CD14-positive monocyte (primary cell): ENCODE measurements at regions not wholly inside any gene's neighbourhood (a gene's known extent, or its start where the extent isn't known, plus 50 kb on each side); places are given as distances from the start of the nearest gene placed in this dataset.

ENCODE experiments used
- DNase-seq, 3 donors: peaks; one replicate each; pipeline ENCODE4 v3.0.0-alpha.2; 2011 to 2022
- H2AFZ ChIP-seq: 2 replicates; pipeline ENCODE4 v1.6.0; 2012; ENCODE audit warnings: mild to moderate bottlenecking, low read depth, low read length, inconsistent platforms; ENCODE audit not compliant: insufficient read depth, poor library complexity, severe bottlenecking
- H3K27ac ChIP-seq, 2 donors: 1 replicate in 1 of 2; 2 replicates in 1 of 2; pipeline ENCODE4 v1.5.1; 2012 to 2013; ENCODE audit warnings: low read length in 2 of 2, control low read depth in 1 of 2, inconsistent platforms in 1 of 2, low read depth in 1 of 2, mild to moderate bottlenecking in 1 of 2
- H3K27me3 ChIP-seq, 2 donors: one replicate each; pipeline versions ENCODE4 v1.6.0 to v1.6.1; 2011 to 2013; ENCODE audit warnings: low read length in 2 of 2; ENCODE audit not compliant: control insufficient read depth in 2 of 2, insufficient read depth in 2 of 2
- H3K36me3 ChIP-seq, 2 donors: replicated peaks in 1 of 2; 1 replicate in 1 of 2; 2 replicates in 1 of 2; pipeline versions ENCODE4 v1.5.1 to v1.6.1; 2012 to 2013; ENCODE audit warnings: low read length in 2 of 2, control low read depth in 1 of 2, inconsistent platforms in 1 of 2, mild to moderate bottlenecking in 1 of 2; ENCODE audit not compliant: insufficient read depth in 2 of 2, control insufficient read depth in 1 of 2
- H3K4me1 ChIP-seq, 2 donors: 1 replicate in 1 of 2; 2 replicates in 1 of 2; pipeline versions ENCODE4 v1.5.1 to v1.6.1; 2012 to 2013; ENCODE audit warnings: low read length in 2 of 2, control low read depth in 1 of 2, inconsistent platforms in 1 of 2, mild to moderate bottlenecking in 1 of 2, moderate library complexity in 1 of 2; ENCODE audit not compliant: insufficient read depth in 2 of 2, control insufficient read depth in 1 of 2
- H3K4me2 ChIP-seq: replicated peaks from 2 replicates; pipeline ENCODE3; 2012; ENCODE audit warnings: low read length, moderate library complexity, mild to moderate bottlenecking; ENCODE audit not compliant: poor library complexity, severe bottlenecking; ENCODE audit errors: extremely low read depth
- H3K4me3 ChIP-seq, 3 experiments: fragments of 200-600 bp in 1 of 3; sonication (generic) in 1 of 3; replicated peaks in 1 of 3; 1 replicate in 2 of 3; 2 replicates in 1 of 3; pipeline ENCODE4 v1.5.1; 2011 to 2013; ENCODE audit warnings: low read length in 3 of 3, mild to moderate bottlenecking in 3 of 3, control low read depth in 2 of 3, low read depth in 2 of 3, inconsistent platforms in 1 of 3, moderate library complexity in 1 of 3
- H3K79me2 ChIP-seq: 2 replicates; pipeline ENCODE4 v1.6.0; 2012; ENCODE audit warnings: mild to moderate bottlenecking, control low read depth, inconsistent platforms, low read length, moderate library complexity; ENCODE audit not compliant: insufficient read depth
- H3K9ac ChIP-seq: 2 replicates; pipeline ENCODE4 v1.6.0; 2017; ENCODE audit warnings: low read length, mild to moderate bottlenecking; ENCODE audit not compliant: insufficient read depth, poor library complexity, severe bottlenecking
- H3K9me3 ChIP-seq, 2 donors: replicated peaks in 1 of 2; 1 replicate in 1 of 2; 2 replicates in 1 of 2; pipeline versions ENCODE4 v1.5.1 to v1.6.1; 2012 to 2013; ENCODE audit warnings: low read length in 2 of 2, control low read depth in 1 of 2; ENCODE audit not compliant: control insufficient read depth in 1 of 2, insufficient read depth in 1 of 2
- H4K20me1 ChIP-seq: 2 replicates; pipeline ENCODE4 v1.6.0; 2012; ENCODE audit warnings: mild to moderate bottlenecking, low read length, control low read depth, moderate library complexity; ENCODE audit not compliant: insufficient read depth
- H3K27ac Mint-ChIP-seq, 7 donors: one replicate each; pipeline ENCODE4 v1.8.0; 2020; ENCODE audit warnings: mild to moderate bottlenecking in 7 of 7, mixed read lengths in 7 of 7, moderate library complexity in 6 of 7, inconsistent platforms in 2 of 7
- H3K27me3 Mint-ChIP-seq, 3 donors: one replicate each; pipeline ENCODE4 v1.8.0; 2021 to 2022; ENCODE audit warnings: low read depth in 3 of 3, mild to moderate bottlenecking in 3 of 3, mixed read lengths in 3 of 3, moderate library complexity in 3 of 3, inconsistent platforms in 1 of 3
- H3K36me3 Mint-ChIP-seq, 2 donors: one replicate each; pipeline ENCODE4 v1.8.0; 2020; ENCODE audit warnings: mixed read lengths in 2 of 2, inconsistent platforms in 1 of 2, mild to moderate bottlenecking in 1 of 2
- H3K4me1 Mint-ChIP-seq: one replicate; pipeline ENCODE4 v1.8.0; 2020; ENCODE audit warnings: mild to moderate bottlenecking, mixed read lengths
- H3K4me3 Mint-ChIP-seq, 2 donors: one replicate each; pipeline ENCODE4 v1.8.0; 2020; ENCODE audit warnings: mild to moderate bottlenecking in 2 of 2, mixed read lengths in 2 of 2, moderate library complexity in 1 of 2
- H3K9me3 Mint-ChIP-seq, 7 donors: one replicate each; pipeline ENCODE4 v1.8.0; 2020 to 2022; ENCODE audit warnings: mixed read lengths in 7 of 7, mild to moderate bottlenecking in 6 of 7, moderate library complexity in 6 of 7, inconsistent platforms in 2 of 7
- WGBS: methylation state at CpG from one replicate; pipeline ENCODE4 v1.1.5; 2013; ENCODE audit warnings: missing lambda C conversion rate; ENCODE audit not compliant: insufficient coverage; 5-methylcytosine and 5-hydroxymethylcytosine counted together
- intact Hi-C, 2 donors: fragments of 100-400 bp; cut with micrococcal nuclease; formaldehyde crosslinking; loops; one replicate each; pipeline versions ENCODE4 v1.15.0 to v1.15.1; 2023
- TF ChIP-seq, protein P1 (sequence below): fragments of 200-600 bp; IDR thresholded peaks from one replicate; pipeline ENCODE4 v1.8.0; 2022; ENCODE audit warnings: antibody characterized with exemption, mild to moderate bottlenecking

DNA sequence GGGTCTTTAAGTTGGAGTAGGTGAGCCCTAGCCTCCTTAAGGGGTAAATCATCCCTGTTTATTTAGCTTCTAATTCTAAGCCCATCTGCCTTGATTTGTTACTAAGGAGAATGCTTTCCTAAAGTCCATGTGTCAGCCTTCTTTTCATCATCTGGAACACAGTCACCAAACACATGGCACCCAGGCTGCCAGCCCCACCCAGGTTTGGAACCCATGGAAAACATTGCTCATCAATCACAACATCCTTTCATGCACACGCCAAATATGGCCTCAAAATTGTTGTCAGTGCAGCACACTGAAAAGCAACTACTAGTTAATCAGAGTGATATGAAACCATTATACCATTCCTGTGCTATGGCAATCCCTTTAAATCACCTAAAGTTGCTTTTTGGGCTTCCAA is 386.7 kb upstream of the ESRRG start:
- Mint-ChIP-seq H3K27ac (no peak overlapping the region), H3K36me3 (no peaks in the 10 kb centered on the region)
- TF ChIP-seq, protein P1, sequence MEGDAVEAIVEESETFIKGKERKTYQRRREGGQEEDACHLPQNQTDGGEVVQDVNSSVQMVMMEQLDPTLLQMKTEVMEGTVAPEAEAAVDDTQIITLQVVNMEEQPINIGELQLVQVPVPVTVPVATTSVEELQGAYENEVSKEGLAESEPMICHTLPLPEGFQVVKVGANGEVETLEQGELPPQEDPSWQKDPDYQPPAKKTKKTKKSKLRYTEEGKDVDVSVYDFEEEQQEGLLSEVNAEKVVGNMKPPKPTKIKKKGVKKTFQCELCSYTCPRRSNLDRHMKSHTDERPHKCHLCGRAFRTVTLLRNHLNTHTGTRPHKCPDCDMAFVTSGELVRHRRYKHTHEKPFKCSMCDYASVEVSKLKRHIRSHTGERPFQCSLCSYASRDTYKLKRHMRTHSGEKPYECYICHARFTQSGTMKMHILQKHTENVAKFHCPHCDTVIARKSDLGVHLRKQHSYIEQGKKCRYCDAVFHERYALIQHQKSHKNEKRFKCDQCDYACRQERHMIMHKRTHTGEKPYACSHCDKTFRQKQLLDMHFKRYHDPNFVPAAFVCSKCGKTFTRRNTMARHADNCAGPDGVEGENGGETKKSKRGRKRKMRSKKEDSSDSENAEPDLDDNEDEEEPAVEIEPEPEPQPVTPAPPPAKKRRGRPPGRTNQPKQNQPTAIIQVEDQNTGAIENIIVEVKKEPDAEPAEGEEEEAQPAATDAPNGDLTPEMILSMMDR, result no peak

DNA sequence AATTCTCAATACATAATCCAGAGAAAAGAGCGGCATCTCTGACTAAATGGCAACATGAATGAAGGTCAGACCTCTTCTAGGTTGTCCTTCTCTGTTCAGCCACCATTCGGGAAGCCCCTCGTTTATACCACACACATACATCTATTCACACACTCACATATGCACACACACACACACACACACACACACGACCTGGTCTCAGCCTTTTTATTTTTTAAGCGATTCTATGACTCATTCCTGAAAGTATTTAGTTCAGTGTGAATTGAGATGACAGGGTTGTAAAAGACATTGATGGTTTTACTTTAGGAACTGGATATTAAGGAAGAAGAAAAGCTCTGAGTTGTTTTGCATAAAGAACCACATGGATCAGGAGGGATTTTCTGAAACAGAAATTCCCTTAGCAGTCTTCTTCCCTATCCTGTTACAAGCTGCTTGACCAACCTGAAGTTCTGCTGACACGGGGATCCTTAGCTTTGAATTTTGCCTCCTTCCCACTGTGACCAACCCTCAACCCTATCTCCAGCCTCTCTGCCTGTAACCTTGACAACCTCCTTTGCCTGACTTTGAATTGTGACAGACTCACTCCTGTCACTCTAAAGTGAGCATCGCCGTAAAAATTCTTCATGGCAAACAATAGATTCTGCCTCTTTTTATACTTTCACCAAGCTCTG is 383.1 kb upstream of the ESRRG start:
- Mint-ChIP-seq H3K4me1 (no peaks in the 10 kb centered on the region), H3K27ac (no peak overlapping the region), H3K4me3 (no peak overlapping the region), H3K27me3 (peaks cover 0 to 1% (median 0%) of the 10 kb centered on the region in 3 donors), H3K9me3 (peaks cover 0 to 6% (median 2%) of the 10 kb centered on the region in 7 donors), H3K36me3 (no peaks in the 10 kb centered on the region)
- no peaks in the 10 kb centered on the region for H3K4me1 ChIP-seq
- H2AFZ ChIP-seq, result no peak overlapping the region
- H3K27ac ChIP-seq, result no peak overlapping the region
- H3K4me2 ChIP-seq, result no peak overlapping the region
- WGBS, result 95% methylated on average over 5 of the region's 8 CpGs
- no peak for DNase-seq
- TF ChIP-seq, protein P1, result no peak
- H3K9ac ChIP-seq, result no peak overlapping the region
- H3K4me3 ChIP-seq, result no peak overlapping the region
- intact Hi-C loops, result no loop called here
- H3K36me3 ChIP-seq, result no peaks in the 10 kb centered on the region
- H4K20me1 ChIP-seq, result no peaks in the 10 kb centered on the region
- no peaks in the 10 kb centered on the region for H3K79me2 ChIP-seq
- no peaks in the 10 kb centered on the region for H3K9me3 ChIP-seq
- no peaks in the 10 kb centered on the region for H3K27me3 ChIP-seq

More for the DNA sequence above, 386.7 kb upstream of the ESRRG start:
- no peak for DNase-seq
- Histone ChIP-seq H3K27ac (no peak overlapping the region), H2AFZ (no peak overlapping the region), H3K27me3 (no peaks in the 10 kb centered on the region), H3K36me3 (no peaks in the 10 kb centered on the region), H3K4me1 (no peaks in the 10 kb centered on the region), H3K9me3 (no peaks in the 10 kb centered on the region), H3K4me3 (no peak overlapping the region), H3K79me2 (no peaks in the 10 kb centered on the region), H3K4me2 (no peak overlapping the region), H3K9ac (no peak overlapping the region), H4K20me1 (no peaks in the 10 kb centered on the region)
- no peaks in the 10 kb centered on the region for H3K4me1 Mint-ChIP-seq
- intact Hi-C loops, result no loop called here
- peaks cover 0 to 6% (median 0%) of the 10 kb centered on the region in 7 donors for H3K9me3 Mint-ChIP-seq
- peaks cover 0 to 3% (median 0%) of the 10 kb centered on the region in 3 donors for H3K27me3 Mint-ChIP-seq
- H3K4me3 Mint-ChIP-seq, result no peak overlapping the region
- no CpG with 5 or more reads among the region's 1 CpG for WGBS
